ENCODE measurements at regions not wholly inside any gene's neighbourhood (a gene's known extent, or its start where the extent isn't known, plus 50 kb on each side); places are given as distances from the start of the nearest gene placed in this dataset.

GRCh38 chr15:54836052-54836795 lies 360.5 kb downstream of the RSL24D1 start:
- H3K27ac ChIP-seq: no peak overlapping the region
- TF ChIP-seq ZFX (IDR thresholded peaks at IDR 0.05; ENCODE audit: borderline replicate concordance) (no peak), CTCF (IDR thresholded peaks at IDR 0.05) (no peak)

- no peak overlapping the region for H3K27ac ChIP-seq
- no peak for TF ChIP-seq ZFX (IDR thresholded peaks at IDR 0.05; ENCODE audit: borderline replicate concordance)
- TF ChIP-seq CTCF (IDR thresholded peaks at IDR 0.05): no peak
Observed at GRCh38 chr15:54829821-54830220, 366.9 kb downstream of the RSL24D1 start.

- TF ChIP-seq CTCF (IDR thresholded peaks at IDR 0.05) (no peak), ZFX (IDR thresholded peaks at IDR 0.05; ENCODE audit: borderline replicate concordance) (no peak)
- no peak overlapping the region for H3K27ac ChIP-seq
Observed at GRCh38 chr15:54820811-54821210, 375.9 kb downstream of the RSL24D1 start.

GRCh38 chr15:54820098-54820497 lies 376.6 kb downstream of the RSL24D1 start:
- no peak overlapping the region for H3K27ac ChIP-seq
- TF ChIP-seq CTCF (IDR thresholded peaks at IDR 0.05): no peak
- TF ChIP-seq ZFX (IDR thresholded peaks at IDR 0.05; ENCODE audit: borderline replicate concordance): no peak

GRCh38 chr15:54816401-54816800 lies 380.3 kb downstream of the RSL24D1 start:
- H3K27ac ChIP-seq: no peak overlapping the region
- TF ChIP-seq ZFX (IDR thresholded peaks at IDR 0.05; ENCODE audit: borderline replicate concordance) (no peak), CTCF (IDR thresholded peaks at IDR 0.05) (no peak)

GRCh38 chr15:54815556-54815955 lies 381.2 kb downstream of the RSL24D1 start:
- no peak for TF ChIP-seq CTCF (IDR thresholded peaks at IDR 0.05)
- no peak for TF ChIP-seq ZFX (IDR thresholded peaks at IDR 0.05; ENCODE audit: borderline replicate concordance)
- H3K27ac ChIP-seq: no peak overlapping the region

- TF ChIP-seq CTCF (IDR thresholded peaks at IDR 0.05) (no peak), ZFX (IDR thresholded peaks at IDR 0.05; ENCODE audit: borderline replicate concordance) (no peak)
- H3K27ac ChIP-seq: peak overlapping the region; percentile 29; the same call in 1 of the 2 replicates
Observed at GRCh38 chr15:54812383-54812782, 384.4 kb downstream of the RSL24D1 start.
